Nephron progenitor cell (in vitro differentiated cells): ENCODE measurements at regions not wholly inside any gene's neighbourhood (a gene's known extent, or its start where the extent isn't known, plus 50 kb on each side); places are given as distances from the start of the nearest gene placed in this dataset.

Experiments used
- DNase-seq: peaks from one replicate; pipeline ENCODE4 v3.0.0; 2021
- H3K27ac Mint-ChIP-seq: 2 replicates; pipeline ENCODE4 v1.8.0; 2021; ENCODE audit warnings: mild to moderate bottlenecking, moderate library complexity, mixed read lengths
- H3K27me3 Mint-ChIP-seq: 2 replicates; pipeline ENCODE4 v1.8.0; 2021; ENCODE audit warnings: mild to moderate bottlenecking, low read depth, mixed read lengths; ENCODE audit not compliant: poor library complexity
- H3K36me3 Mint-ChIP-seq: 2 replicates; pipeline ENCODE4 v1.8.0; 2021; ENCODE audit warnings: low read depth, mixed read lengths
- H3K4me1 Mint-ChIP-seq: 2 replicates; pipeline ENCODE4 v1.8.0; 2021; ENCODE audit warnings: mixed read lengths
- H3K4me3 Mint-ChIP-seq: 2 replicates; pipeline ENCODE4 v1.8.0; 2021; ENCODE audit warnings: mild to moderate bottlenecking, moderate library complexity, mixed read lengths
- H3K9me3 Mint-ChIP-seq: 2 replicates; pipeline ENCODE4 v1.8.0; 2021; ENCODE audit warnings: mild to moderate bottlenecking, moderate library complexity, mixed read lengths
- TF ChIP-seq, protein P1 (sequence below): fragments of 200-600 bp; sonication (generic); IDR thresholded peaks from 2 replicates; pipeline ENCODE4 v1.5.0; 2021; ENCODE audit warnings: antibody characterized with exemption

DNA sequence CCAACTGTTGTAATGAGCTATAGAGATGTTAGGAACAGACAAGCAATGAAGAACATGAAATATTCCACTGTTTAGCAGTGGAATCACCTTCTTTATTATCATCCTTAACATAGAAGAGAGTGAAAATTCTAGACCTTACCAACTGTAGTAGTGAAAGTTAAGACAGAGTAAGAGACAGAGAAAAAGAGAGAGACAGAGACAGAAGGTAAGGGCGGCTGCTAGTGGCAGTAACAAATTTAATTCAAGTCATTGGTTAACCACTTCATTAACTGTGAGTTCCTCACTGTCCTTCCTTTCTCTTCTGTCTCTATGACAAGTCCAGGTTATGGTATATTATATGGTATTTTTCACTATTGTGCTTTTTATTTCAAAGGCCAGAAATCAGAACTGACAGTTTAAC, 355.7 kb upstream of the ESRRG start:
- TF ChIP-seq, protein P1, sequence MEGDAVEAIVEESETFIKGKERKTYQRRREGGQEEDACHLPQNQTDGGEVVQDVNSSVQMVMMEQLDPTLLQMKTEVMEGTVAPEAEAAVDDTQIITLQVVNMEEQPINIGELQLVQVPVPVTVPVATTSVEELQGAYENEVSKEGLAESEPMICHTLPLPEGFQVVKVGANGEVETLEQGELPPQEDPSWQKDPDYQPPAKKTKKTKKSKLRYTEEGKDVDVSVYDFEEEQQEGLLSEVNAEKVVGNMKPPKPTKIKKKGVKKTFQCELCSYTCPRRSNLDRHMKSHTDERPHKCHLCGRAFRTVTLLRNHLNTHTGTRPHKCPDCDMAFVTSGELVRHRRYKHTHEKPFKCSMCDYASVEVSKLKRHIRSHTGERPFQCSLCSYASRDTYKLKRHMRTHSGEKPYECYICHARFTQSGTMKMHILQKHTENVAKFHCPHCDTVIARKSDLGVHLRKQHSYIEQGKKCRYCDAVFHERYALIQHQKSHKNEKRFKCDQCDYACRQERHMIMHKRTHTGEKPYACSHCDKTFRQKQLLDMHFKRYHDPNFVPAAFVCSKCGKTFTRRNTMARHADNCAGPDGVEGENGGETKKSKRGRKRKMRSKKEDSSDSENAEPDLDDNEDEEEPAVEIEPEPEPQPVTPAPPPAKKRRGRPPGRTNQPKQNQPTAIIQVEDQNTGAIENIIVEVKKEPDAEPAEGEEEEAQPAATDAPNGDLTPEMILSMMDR, result no peak
- Mint-ChIP-seq H3K27me3 (no peaks in the 10 kb centered on the region), H3K27ac (no peak overlapping the region), H3K4me3 (no peak overlapping the region), H3K4me1 (peaks cover 30% of the 10 kb centered on the region), H3K9me3 (no peaks in the 10 kb centered on the region), H3K36me3 (no peaks in the 10 kb centered on the region)
- no peak for DNase-seq

DNA sequence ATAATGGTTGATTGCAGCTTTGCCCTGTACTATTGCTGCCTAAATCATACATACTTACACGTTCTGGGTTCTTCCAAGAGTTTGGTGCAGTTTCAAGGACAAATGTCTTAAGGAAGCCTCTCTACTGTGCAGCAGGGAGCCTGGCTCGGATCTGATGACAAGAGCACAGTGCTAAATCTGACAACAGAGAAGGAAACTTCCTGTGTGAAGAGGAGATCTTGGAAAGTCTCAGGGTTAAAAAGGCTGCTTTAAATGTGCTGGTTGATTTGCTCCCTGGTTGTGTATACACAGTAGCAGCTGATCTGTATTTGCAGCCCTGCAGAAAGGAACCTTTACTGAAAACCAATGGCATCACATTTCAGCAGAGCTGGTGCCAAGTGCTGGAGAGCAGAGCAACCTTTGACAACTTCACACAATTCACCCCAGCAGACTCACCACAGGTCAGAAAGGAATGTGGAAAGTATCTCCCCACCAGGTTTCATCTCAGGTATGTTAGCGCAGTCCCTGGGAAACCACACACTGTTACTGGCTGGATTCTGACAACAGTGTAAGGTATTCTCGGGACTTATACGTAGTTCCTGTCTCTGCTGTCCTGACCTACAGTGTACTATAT, 355.0 kb upstream of the ESRRG start:
- H3K4me1 Mint-ChIP-seq, result peaks cover 30% of the 10 kb centered on the region
- H3K9me3 Mint-ChIP-seq, result no peaks in the 10 kb centered on the region
- H3K4me3 Mint-ChIP-seq, result peak overlapping the region; percentile 2
- peak overlapping the region; percentile 31 for H3K27ac Mint-ChIP-seq
- no peaks in the 10 kb centered on the region for H3K36me3 Mint-ChIP-seq
- TF ChIP-seq, protein P1, result no peak
- H3K27me3 Mint-ChIP-seq, result no peaks in the 10 kb centered on the region
- no peak for DNase-seq

DNA sequence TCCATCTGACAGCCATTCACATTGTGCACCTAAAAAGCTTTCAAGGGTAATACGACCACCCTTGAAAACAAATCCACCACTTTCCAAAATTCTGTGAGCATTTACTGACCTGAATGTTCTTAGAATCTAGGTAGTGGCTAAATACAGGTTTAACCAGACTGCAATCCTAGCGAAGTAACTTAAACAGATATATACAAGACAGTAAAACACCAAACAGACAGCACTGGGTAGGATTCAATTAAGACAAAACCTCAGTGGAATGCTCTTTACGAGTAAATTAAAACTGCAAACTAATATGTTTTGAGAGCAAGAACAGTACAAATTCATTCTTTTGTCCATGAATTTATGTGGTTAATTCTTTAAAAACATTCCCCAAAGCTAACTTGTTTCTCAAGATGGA, 354.2 kb upstream of the ESRRG start:
- DNase-seq, result no peak
- H3K9me3 Mint-ChIP-seq, result no peaks in the 10 kb centered on the region
- no peaks in the 10 kb centered on the region for H3K36me3 Mint-ChIP-seq
- H3K27ac Mint-ChIP-seq, result no peak overlapping the region
- H3K27me3 Mint-ChIP-seq, result no peaks in the 10 kb centered on the region
- H3K4me1 Mint-ChIP-seq, result peaks cover 30% of the 10 kb centered on the region
- TF ChIP-seq, protein P1, result no peak
- no peak overlapping the region for H3K4me3 Mint-ChIP-seq

DNA sequence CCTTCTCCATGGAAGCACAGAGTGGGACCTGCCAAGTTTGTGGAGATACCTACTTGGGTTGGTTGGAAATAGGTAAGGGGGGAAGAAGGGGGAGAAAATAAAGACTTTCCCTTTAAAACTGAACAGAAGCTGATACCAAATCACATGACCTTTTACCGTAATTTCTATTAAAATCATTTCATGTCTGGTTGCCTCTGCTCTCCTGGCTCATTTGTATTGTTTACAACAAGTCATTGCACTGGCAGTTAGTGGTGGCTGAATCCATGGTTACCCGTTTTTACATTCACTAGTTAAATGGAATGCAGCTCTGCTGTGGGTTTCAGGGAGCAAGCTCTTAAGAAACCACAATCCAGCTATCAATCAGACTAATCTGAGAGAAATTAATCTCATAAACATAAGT, 353.7 kb upstream of the ESRRG start:
- TF ChIP-seq, protein P1, result no peak
- no peak for DNase-seq
- Mint-ChIP-seq H3K27ac (no peak overlapping the region), H3K9me3 (no peaks in the 10 kb centered on the region), H3K4me1 (peaks cover 30% of the 10 kb centered on the region), H3K4me3 (no peak overlapping the region), H3K27me3 (no peaks in the 10 kb centered on the region), H3K36me3 (no peaks in the 10 kb centered on the region)

DNA sequence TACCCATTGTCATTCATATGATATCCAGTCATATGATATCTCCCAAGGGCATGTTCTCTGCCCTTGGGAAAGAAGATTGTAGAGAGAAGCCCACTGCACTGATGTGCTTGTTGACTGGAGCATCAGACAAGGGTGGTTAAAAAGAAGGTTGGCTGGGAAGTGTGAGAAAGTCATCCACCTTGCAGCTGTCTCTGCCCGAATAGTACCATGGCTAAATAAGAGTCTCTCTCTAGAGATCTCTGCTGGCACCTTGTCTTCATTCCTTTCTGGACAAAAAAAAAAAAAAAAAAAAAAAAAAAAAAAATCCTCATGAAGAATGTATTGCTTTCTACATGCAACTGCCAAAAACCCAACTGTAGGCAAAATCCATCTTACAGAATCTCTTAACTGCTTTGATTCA, 349.7 kb upstream of the ESRRG start:
- H3K4me3 Mint-ChIP-seq, result no peak overlapping the region
- TF ChIP-seq, protein P1, result no peak
- no peaks in the 10 kb centered on the region for H3K36me3 Mint-ChIP-seq
- peaks cover 3% of the 10 kb centered on the region for H3K27me3 Mint-ChIP-seq
- DNase-seq, result no peak
- H3K27ac Mint-ChIP-seq, result no peak overlapping the region
- peaks cover 20% of the 10 kb centered on the region for H3K4me1 Mint-ChIP-seq
- no peaks in the 10 kb centered on the region for H3K9me3 Mint-ChIP-seq

DNA sequence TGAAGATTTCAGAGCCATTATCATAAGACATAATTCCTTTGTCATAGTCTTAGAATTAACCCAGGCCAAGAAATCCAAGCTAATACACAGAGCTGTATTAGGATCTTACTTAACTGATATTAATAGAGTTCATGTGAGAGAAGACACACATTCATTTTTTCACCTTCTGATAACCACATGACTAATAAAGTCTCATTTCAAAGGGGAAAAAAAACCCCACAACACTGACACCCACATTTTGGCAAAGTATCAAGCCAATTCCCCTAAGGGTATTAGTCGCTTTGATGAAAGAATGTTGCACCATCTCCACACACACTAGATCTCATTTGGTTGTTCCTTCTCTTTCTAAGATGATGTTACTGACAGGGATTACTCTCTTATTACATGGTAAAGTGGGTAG, 344.4 kb upstream of the ESRRG start:
- Mint-ChIP-seq H3K9me3 (no peaks in the 10 kb centered on the region), H3K36me3 (no peaks in the 10 kb centered on the region), H3K4me3 (no peak overlapping the region), H3K27ac (no peak overlapping the region), H3K4me1 (peaks cover 9% of the 10 kb centered on the region), H3K27me3 (peaks cover 3% of the 10 kb centered on the region)
- TF ChIP-seq, protein P1, result no peak
- no peak for DNase-seq
